ENCODE measurements at regions not wholly inside any gene's neighbourhood (a gene's known extent, or its start where the extent isn't known, plus 50 kb on each side); places are given as distances from the start of the nearest gene placed in this dataset.

DNA sequence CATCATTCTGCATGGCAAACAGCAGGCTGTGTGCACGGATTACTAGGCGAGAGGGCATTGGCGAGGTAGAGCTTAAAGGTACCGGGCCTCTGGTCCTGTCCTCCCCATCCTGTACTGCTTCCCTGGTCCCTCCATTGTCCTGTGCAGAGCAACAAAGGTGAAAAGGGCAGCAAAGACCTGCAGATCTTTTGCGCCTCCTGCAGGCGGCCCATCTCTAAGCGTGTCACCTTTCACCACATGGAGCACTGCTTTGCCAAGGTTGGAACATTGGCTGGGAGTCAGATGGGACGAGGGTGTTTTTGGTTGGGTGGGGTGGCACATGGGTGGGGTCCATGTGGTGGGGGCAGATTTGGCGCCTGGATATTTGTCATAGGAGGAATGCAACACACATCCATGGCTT lies 64.7 kb upstream of the UXT start:
- no peak for TF ChIP-seq POLR2A (IDR thresholded peaks at IDR 0.05)
- no peak for TF ChIP-seq CTCF (IDR thresholded peaks at IDR 0.05)

Measured in breast epithelium (tissue), 3 donors.